ENCODE measurements at regions not wholly inside any gene's neighbourhood (a gene's known extent, or its start where the extent isn't known, plus 50 kb on each side); places are given as distances from the start of the nearest gene placed in this dataset.

DNA sequence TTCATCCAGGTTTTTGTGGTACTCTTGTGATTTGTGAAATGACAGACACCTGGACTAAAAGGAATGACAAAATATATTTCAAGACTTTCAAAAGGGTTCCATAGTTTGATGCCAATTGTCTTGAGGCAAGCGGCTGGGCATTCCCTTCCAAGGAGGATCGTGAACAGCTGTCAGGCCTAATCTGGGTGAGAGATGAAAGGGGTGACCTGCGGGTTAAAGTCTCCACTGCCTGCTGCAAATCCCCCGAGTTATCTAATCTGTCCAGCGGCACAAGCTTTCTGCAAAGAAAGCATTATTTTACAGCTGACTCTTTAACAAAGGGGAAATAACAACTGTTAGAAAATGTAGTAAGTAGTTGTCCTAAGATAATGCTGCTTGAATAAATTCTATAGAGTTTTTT is 128.7 kb upstream of the MB21D2 start:
- TF ChIP-seq SIN3A (IDR thresholded peaks at IDR 0.05; ENCODE audit: borderline replicate concordance, insufficient read depth, low read length) (no peak), POLR2AphosphoS5 (IDR thresholded peaks at IDR 0.05; ENCODE audit: low read depth, low read length) (no peak), TAF1 (IDR thresholded peaks at IDR 0.05; ENCODE audit: borderline replicate concordance, insufficient read depth, low read length) (no peak)
- TF ChIP-seq, protein P1, sequence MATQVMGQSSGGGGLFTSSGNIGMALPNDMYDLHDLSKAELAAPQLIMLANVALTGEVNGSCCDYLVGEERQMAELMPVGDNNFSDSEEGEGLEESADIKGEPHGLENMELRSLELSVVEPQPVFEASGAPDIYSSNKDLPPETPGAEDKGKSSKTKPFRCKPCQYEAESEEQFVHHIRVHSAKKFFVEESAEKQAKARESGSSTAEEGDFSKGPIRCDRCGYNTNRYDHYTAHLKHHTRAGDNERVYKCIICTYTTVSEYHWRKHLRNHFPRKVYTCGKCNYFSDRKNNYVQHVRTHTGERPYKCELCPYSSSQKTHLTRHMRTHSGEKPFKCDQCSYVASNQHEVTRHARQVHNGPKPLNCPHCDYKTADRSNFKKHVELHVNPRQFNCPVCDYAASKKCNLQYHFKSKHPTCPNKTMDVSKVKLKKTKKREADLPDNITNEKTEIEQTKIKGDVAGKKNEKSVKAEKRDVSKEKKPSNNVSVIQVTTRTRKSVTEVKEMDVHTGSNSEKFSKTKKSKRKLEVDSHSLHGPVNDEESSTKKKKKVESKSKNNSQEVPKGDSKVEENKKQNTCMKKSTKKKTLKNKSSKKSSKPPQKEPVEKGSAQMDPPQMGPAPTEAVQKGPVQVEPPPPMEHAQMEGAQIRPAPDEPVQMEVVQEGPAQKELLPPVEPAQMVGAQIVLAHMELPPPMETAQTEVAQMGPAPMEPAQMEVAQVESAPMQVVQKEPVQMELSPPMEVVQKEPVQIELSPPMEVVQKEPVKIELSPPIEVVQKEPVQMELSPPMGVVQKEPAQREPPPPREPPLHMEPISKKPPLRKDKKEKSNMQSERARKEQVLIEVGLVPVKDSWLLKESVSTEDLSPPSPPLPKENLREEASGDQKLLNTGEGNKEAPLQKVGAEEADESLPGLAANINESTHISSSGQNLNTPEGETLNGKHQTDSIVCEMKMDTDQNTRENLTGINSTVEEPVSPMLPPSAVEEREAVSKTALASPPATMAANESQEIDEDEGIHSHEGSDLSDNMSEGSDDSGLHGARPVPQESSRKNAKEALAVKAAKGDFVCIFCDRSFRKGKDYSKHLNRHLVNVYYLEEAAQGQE (IDR thresholded peaks at IDR 0.05; ENCODE audit: insufficient read depth in 1 of 2, low read depth in 2 of 2, low read length in 2 of 2): no peak
